ENCODE measurements at regions not wholly inside any gene's neighbourhood (a gene's known extent, or its start where the extent isn't known, plus 50 kb on each side); places are given as distances from the start of the nearest gene placed in this dataset.

- TF ChIP-seq POLR2A (IDR thresholded peaks at IDR 0.05) (no peak), CTCF (IDR thresholded peaks at IDR 0.05) (no peak)
Measured at GRCh38 chr2:53559302-53559966, 208.2 kb upstream of the CHAC2 start.

All from right lobe of liver (tissue), 4 donors.